A673 (cell line): ENCODE measurements at regions not wholly inside any gene's neighbourhood (a gene's known extent, or its start where the extent isn't known, plus 50 kb on each side); places are given as distances from the start of the nearest gene placed in this dataset.

Source experiments
- CTCF ChIP-seq: fragments of 300-800, 200-600 bp; sonication (generic); conservative IDR thresholded peaks from 2 replicates; pipeline ENCODE4 v1.5.1; 2017; ENCODE audit warnings: low read depth, mild to moderate bottlenecking, antibody characterized with exemption, low read length, moderate library complexity, mixed read lengths
- EZH2 ChIP-seq: fragments of 200-600 bp; sonication (generic); IDR thresholded peaks from 2 replicates; pipeline ENCODE4 v1.6.1; 2017; ENCODE audit warnings: borderline replicate concordance, low read depth, mild to moderate bottlenecking, mixed read lengths, antibody characterized with exemption, low read length; ENCODE audit not compliant: poor library complexity, severe bottlenecking

DNA sequence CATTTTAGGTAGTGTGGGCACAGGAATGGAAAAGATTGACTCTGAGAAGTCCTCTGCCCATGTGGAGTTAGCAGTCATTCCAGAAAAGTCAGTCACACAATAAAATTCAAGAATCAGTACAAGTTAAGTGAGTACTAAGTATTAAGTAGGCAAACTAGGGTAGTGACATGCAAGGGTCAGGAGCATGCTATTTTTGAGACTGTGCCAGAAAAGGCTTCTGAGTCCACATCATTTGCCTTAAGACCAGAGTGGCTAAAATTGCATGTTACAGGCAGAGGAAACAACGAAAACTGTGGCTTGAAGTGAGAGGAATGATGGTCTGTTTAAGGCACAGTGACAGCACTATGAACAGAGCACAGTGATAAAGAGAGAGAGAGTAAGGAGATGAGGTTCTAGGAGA is 108.9 kb downstream of the SLC6A15 start:
- no peak for TF ChIP-seq CTCF
- TF ChIP-seq EZH2, result no peak
